ENCODE measurements at regions not wholly inside any gene's neighbourhood (a gene's known extent, or its start where the extent isn't known, plus 50 kb on each side); places are given as distances from the start of the nearest gene placed in this dataset.

DNA sequence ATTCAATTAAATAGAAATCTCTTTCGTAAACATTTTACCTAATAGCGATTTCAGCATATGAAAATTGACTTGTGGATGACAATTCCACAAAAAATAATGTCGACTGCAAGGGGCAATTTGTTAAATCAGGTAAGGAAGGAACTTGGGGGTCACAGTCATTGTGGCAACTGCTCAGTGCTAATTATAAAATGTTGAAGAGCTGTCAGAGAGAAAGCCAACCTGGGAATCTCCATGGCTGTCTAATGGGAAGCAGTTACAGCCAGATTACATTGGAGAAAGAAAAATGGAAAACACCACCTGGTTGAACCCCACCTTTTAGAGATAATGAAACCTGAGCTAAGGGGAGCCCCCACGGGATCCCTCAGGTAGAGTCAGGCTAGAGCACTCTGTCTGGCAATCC is 373.9 kb downstream of the FOXO1 start:
- Histone ChIP-seq H4K20me1 (replicated peaks; ENCODE audit: control insufficient read depth, insufficient read depth, low read length) (no peaks in the 10 kb centered on the region), H2AFZ (ENCODE audit: low read depth, low read length) (no peak overlapping the region), H3K9me1 (ENCODE audit: control insufficient read depth, insufficient read depth, low read length) (no peaks in the 10 kb centered on the region), H3K79me2 (ENCODE audit: control insufficient read depth, insufficient read depth, low read length) (no peaks in the 10 kb centered on the region), H3K4me3 (no peak overlapping the region), H3K27me3 (ENCODE audit: control insufficient read depth in 2 of 2, insufficient read depth in 2 of 2, low read length in 2 of 2) (no peaks in the 10 kb centered on the region), H3K9ac (ENCODE audit: insufficient read depth in 1 of 2, low read depth in 2 of 2, low read length in 2 of 2) (no peak overlapping the region), H3K4me1 (replicated peaks in 1 of 2; ENCODE audit: control insufficient read depth in 2 of 2, insufficient read depth in 2 of 2, low read length in 2 of 2) (no peaks in the 10 kb centered on the region), H3K4me2 (ENCODE audit: insufficient read depth, low read length) (no peak overlapping the region), H3K27ac (ENCODE audit: extremely low read depth, low read depth, low read length) (no peak overlapping the region), H3K9me3 (replicated peaks; ENCODE audit: control insufficient read depth, insufficient read depth, low read depth, low read length) (no peaks in the 10 kb centered on the region), H3K36me3 (ENCODE audit: control insufficient read depth, insufficient read depth, low read length) (no peaks in the 10 kb centered on the region)
- TF ChIP-seq RNF2 (IDR thresholded peaks at IDR 0.05) = no peak
- no peak for FAIRE-seq
- in situ Hi-C loops (cut with MboI) = no loop called here
- ChIA-PET POLR2A (no interaction called here), CTCF (ENCODE audit: low intra/inter-chr PET ratio) (no interaction called here)
- intact Hi-C loops (cut with micrococcal nuclease) = no loop called here
- DNase-seq (ENCODE audit: extremely low read depth in 1 of 4, low spot score in 3 of 4) = no peak
- no TSS peak for BruUV-seq (replicated peaks)
- 1% methylated on average over 4 of the region's 4 CpGs for whole genome bisulfite sequencing (ENCODE audit: insufficient coverage, low coverage, missing lambda C conversion rate)
- ATAC-seq = no peak

- H3K9me1 ChIP-seq (ENCODE audit: control insufficient read depth, insufficient read depth, low read length) = no peaks in the 10 kb centered on the region
- no peaks in the 10 kb centered on the region for H3K79me2 ChIP-seq (ENCODE audit: control insufficient read depth, insufficient read depth, low read length)
- DNase-seq (ENCODE audit: extremely low read depth in 1 of 4, low spot score in 3 of 4) (no peak), FAIRE-seq (no peak), ATAC-seq (no peak)
- BruUV-seq (replicated peaks) = no TSS peak
- H3K9ac ChIP-seq (ENCODE audit: insufficient read depth in 1 of 2, low read depth in 2 of 2, low read length in 2 of 2) = no peak overlapping the region
- no peak overlapping the region for H2AFZ ChIP-seq (ENCODE audit: low read depth, low read length)
- H3K36me3 ChIP-seq (ENCODE audit: control insufficient read depth, insufficient read depth, low read length) = no peaks in the 10 kb centered on the region
- in situ Hi-C loops (cut with MboI) (no loop called here), intact Hi-C loops (cut with micrococcal nuclease) (no loop called here)
- H3K4me2 ChIP-seq (ENCODE audit: insufficient read depth, low read length) = no peak overlapping the region
- no peaks in the 10 kb centered on the region for H3K4me1 ChIP-seq (replicated peaks in 1 of 2; ENCODE audit: control insufficient read depth in 2 of 2, insufficient read depth in 2 of 2, low read length in 2 of 2)
- no peaks in the 10 kb centered on the region for H4K20me1 ChIP-seq (replicated peaks; ENCODE audit: control insufficient read depth, insufficient read depth, low read length)
- H3K27ac ChIP-seq (ENCODE audit: extremely low read depth, low read depth, low read length) = no peak overlapping the region
- H3K9me3 ChIP-seq (replicated peaks; ENCODE audit: control insufficient read depth, insufficient read depth, low read depth, low read length) = no peaks in the 10 kb centered on the region
- no peak overlapping the region for H3K4me3 ChIP-seq
- no peaks in the 10 kb centered on the region for H3K27me3 ChIP-seq (ENCODE audit: control insufficient read depth in 2 of 2, insufficient read depth in 2 of 2, low read length in 2 of 2)
- ChIA-PET CTCF (ENCODE audit: low intra/inter-chr PET ratio) (no interaction called here), POLR2A (no interaction called here)
- TF ChIP-seq CSDE1 (IDR thresholded peaks at IDR 0.05) = no peak
- TF ChIP-seq ZNF592 (IDR thresholded peaks at IDR 0.05) = no peak
- no peak for TF ChIP-seq CCAR2 (IDR thresholded peaks at IDR 0.05; ENCODE audit: low read depth, low read length)
- no peak for TF ChIP-seq ZNF12 (CRISPR knock-in tag; IDR thresholded peaks at IDR 0.05)
- TF ChIP-seq ZNF224 (CRISPR knock-in tag; IDR thresholded peaks at IDR 0.05) = no peak
- TF ChIP-seq, protein P1, sequence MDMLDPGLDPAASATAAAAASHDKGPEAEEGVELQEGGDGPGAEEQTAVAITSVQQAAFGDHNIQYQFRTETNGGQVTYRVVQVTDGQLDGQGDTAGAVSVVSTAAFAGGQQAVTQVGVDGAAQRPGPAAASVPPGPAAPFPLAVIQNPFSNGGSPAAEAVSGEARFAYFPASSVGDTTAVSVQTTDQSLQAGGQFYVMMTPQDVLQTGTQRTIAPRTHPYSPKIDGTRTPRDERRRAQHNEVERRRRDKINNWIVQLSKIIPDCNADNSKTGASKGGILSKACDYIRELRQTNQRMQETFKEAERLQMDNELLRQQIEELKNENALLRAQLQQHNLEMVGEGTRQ (CRISPR knock-in tag; IDR thresholded peaks at IDR 0.05) = no peak
- TF ChIP-seq, protein P2, sequence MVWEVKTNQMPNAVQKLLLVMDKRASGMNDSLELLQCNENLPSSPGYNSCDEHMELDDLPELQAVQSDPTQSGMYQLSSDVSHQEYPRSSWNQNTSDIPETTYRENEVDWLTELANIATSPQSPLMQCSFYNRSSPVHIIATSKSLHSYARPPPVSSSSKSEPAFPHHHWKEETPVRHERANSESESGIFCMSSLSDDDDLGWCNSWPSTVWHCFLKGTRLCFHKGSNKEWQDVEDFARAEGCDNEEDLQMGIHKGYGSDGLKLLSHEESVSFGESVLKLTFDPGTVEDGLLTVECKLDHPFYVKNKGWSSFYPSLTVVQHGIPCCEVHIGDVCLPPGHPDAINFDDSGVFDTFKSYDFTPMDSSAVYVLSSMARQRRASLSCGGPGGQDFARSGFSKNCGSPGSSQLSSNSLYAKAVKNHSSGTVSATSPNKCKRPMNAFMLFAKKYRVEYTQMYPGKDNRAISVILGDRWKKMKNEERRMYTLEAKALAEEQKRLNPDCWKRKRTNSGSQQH (CRISPR knock-in tag; IDR thresholded peaks at IDR 0.05) = no peak
- TF ChIP-seq MED1 (CRISPR knock-in tag; IDR thresholded peaks at IDR 0.05; ENCODE audit: borderline replicate concordance) = no peak
- no peak for TF ChIP-seq KLF6 (CRISPR knock-in tag; IDR thresholded peaks at IDR 0.05; ENCODE audit: borderline replicate concordance)
- TF ChIP-seq ZNF239 (CRISPR knock-in tag; IDR thresholded peaks at IDR 0.05) = no peak
- TF ChIP-seq KDM4B (IDR thresholded peaks at IDR 0.05; ENCODE audit: borderline replicate concordance in 2 of 2, low read depth in 1 of 2) = no peak
Observed at GRCh38 chr13:40302351-40302750, 364.1 kb downstream of the FOXO1 start.
